Stomach (tissue), 8 donors: ENCODE measurements at regions not wholly inside any gene's neighbourhood (a gene's known extent, or its start where the extent isn't known, plus 50 kb on each side); places are given as distances from the start of the nearest gene placed in this dataset.

Experiments used
- DNase-seq, 2 donors: peaks; one replicate each; pipeline versions ENCODE4 v3.0.0 to v3.0.0-alpha.2; 2013 to 2019
- H3K27ac ChIP-seq, 5 donors: fragments of 200-600 bp in 4 of 5; sonication (generic) in 4 of 5; one replicate each; pipeline ENCODE4 v1.5.1; 2013 to 2019; ENCODE audit warnings: mild to moderate bottlenecking in 1 of 5, moderate library complexity in 1 of 5
- H3K27me3 ChIP-seq, 3 donors: fragments of 200-600 bp; sonication (generic); one replicate each; pipeline ENCODE4 v1.5.1; 2017 to 2019; ENCODE audit warnings: mixed run types in 1 of 3
- H3K36me3 ChIP-seq, 4 donors: fragments of 200-600 bp; sonication (generic); 1 replicate in 3 of 4; 2 replicates in 1 of 4; pipeline ENCODE4 v1.5.1; 2016 to 2019
- H3K4me1 ChIP-seq, 4 donors: fragments of 200-600 bp; sonication (generic); one replicate each; pipeline ENCODE4 v1.5.1; 2016 to 2019
- H3K4me3 ChIP-seq, 4 donors: fragments of 200-600 bp; sonication (generic) in 3 of 4; one replicate each; pipeline ENCODE4 v1.5.1; 2016 to 2019; ENCODE audit warnings: mild to moderate bottlenecking in 1 of 4
- H3K9me3 ChIP-seq, 4 donors: fragments of 200-600 bp; sonication (generic); one replicate each; pipeline ENCODE4 v1.5.1; 2016 to 2019
- EP300 ChIP-seq: sonication (generic); formaldehyde crosslinking; IDR thresholded peaks from one replicate; pipeline ENCODE4 v1.6.1; 2017; ENCODE audit warnings: antibody characterized with exemption
- POLR2A ChIP-seq, 4 donors: fragments of 450-650 bp; IDR thresholded peaks; one replicate each; pipeline ENCODE4 v1.6.1; 2016; ENCODE audit warnings: antibody characterized with exemption in 4 of 4, control low read depth in 2 of 4, mild to moderate bottlenecking in 1 of 4, moderate library complexity in 1 of 4
- POLR2AphosphoS5 ChIP-seq, 3 donors: sonication (generic); formaldehyde crosslinking; IDR thresholded peaks; one replicate each; pipeline ENCODE4 v1.6.1; 2016; ENCODE audit warnings: antibody characterized with exemption in 3 of 3
- WGBS, 5 donors: extraction: QIAGEN DNeasy Blood & Tissue Kit in 3 of 5; methylation state at CpG; one replicate each; pipeline versions ENCODE4 v1.1.5 to v1.1.7; 2013 to 2018; 5-methylcytosine and 5-hydroxymethylcytosine counted together
- intact Hi-C: fragments of 100-400 bp; cut with DNase I; formaldehyde crosslinking; loops from one replicate; pipeline ENCODE4 v1.15.1; 2023; ENCODE audit warnings: low total_unique reads
- TF ChIP-seq, protein P1 (sequence below), 7 experiments: fragments of 450-650 bp in 4 of 7; fragments of 200-600 bp in 3 of 7; sonication (generic) in 3 of 7; IDR thresholded peaks; one replicate each; pipeline ENCODE4 v1.5.1; 2016 to 2019; ENCODE audit warnings: antibody characterized with exemption in 7 of 7, control low read depth in 2 of 7, mild to moderate bottlenecking in 1 of 7
- donor health status: healthy with polysubstance abuse.
- donor health status: Bipolar disorder and iron deficiency.
- donor health status: healthy.

- Histone ChIP-seq H3K9me3 (peaks cover 0 to 4% (median 0%) of the 10 kb centered on the region in 4 donors), H3K4me3 (no peak overlapping the region), H3K4me1 (no peaks in the 10 kb centered on the region), H3K36me3 (no peaks in the 10 kb centered on the region), H3K27ac (no peak overlapping the region), H3K27me3 (no peaks in the 10 kb centered on the region)
- DNase-seq: no peak
- 79 to 93% (median 88%) methylated on average over 2 of the region's 2 CpGs for WGBS, 5 donors
- intact Hi-C loops: no loop called here
- TF ChIP-seq POLR2AphosphoS5 (IDR thresholded peaks at IDR 0.05): no peak
- no peak for TF ChIP-seq POLR2A (IDR thresholded peaks at IDR 0.05)
- TF ChIP-seq EP300: no peak
- TF ChIP-seq, protein P1, sequence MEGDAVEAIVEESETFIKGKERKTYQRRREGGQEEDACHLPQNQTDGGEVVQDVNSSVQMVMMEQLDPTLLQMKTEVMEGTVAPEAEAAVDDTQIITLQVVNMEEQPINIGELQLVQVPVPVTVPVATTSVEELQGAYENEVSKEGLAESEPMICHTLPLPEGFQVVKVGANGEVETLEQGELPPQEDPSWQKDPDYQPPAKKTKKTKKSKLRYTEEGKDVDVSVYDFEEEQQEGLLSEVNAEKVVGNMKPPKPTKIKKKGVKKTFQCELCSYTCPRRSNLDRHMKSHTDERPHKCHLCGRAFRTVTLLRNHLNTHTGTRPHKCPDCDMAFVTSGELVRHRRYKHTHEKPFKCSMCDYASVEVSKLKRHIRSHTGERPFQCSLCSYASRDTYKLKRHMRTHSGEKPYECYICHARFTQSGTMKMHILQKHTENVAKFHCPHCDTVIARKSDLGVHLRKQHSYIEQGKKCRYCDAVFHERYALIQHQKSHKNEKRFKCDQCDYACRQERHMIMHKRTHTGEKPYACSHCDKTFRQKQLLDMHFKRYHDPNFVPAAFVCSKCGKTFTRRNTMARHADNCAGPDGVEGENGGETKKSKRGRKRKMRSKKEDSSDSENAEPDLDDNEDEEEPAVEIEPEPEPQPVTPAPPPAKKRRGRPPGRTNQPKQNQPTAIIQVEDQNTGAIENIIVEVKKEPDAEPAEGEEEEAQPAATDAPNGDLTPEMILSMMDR (IDR thresholded peaks at IDR 0.05): no peak
Observed at GRCh38 chr18:70650878-70651277, 362.0 kb downstream of the SOCS6 start.

GRCh38 chr18:70649683-70650082, 360.8 kb downstream of the SOCS6 start:
- no peaks in the 10 kb centered on the region for H3K36me3 ChIP-seq
- H3K27me3 ChIP-seq: no peaks in the 10 kb centered on the region
- intact Hi-C loops: no loop called here
- no peaks in the 10 kb centered on the region for H3K4me1 ChIP-seq
- DNase-seq: no peak
- no peak overlapping the region for H3K27ac ChIP-seq
- WGBS, 5 donors: 87 to 94% (median 90%) methylated on average over 7 of the region's 7 CpGs
- H3K4me3 ChIP-seq: no peak overlapping the region
- peaks cover 0 to 4% (median 0%) of the 10 kb centered on the region in 4 donors for H3K9me3 ChIP-seq
- TF ChIP-seq EP300: no peak

DNA sequence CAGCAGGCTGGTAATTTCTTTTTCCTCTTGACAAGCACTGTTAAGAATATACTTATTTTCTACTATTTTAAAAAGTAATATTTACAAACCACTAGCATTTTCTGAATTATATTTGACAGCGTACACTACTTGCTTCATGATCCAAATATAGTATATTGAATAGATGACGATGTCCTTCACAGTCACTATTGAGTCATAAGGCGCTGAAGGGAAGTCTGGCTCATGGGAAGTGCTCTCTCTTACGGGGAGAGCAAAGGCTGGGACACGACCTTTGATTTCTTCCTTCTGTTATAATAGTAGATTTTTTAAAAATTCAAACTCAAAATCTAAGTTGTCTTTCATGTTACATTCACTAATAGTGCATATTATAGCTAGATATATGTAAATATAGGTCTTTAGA, 357.1 kb downstream of the SOCS6 start:
- 68 to 78% (median 72%) methylated on average over 5 of the region's 5 CpGs for WGBS, 5 donors
- Histone ChIP-seq H3K4me3 (no peak overlapping the region), H3K4me1 (no peaks in the 10 kb centered on the region), H3K9me3 (peaks cover 0 to 4% (median 0%) of the 10 kb centered on the region in 4 donors), H3K36me3 (no peaks in the 10 kb centered on the region), H3K27me3 (no peaks in the 10 kb centered on the region), H3K27ac (no peak overlapping the region)
- no peak for DNase-seq
- TF ChIP-seq, protein P1 (IDR thresholded peaks at IDR 0.05): no peak
- TF ChIP-seq POLR2A (IDR thresholded peaks at IDR 0.05): no peak
- no peak for TF ChIP-seq POLR2AphosphoS5 (IDR thresholded peaks at IDR 0.05)
- TF ChIP-seq EP300: no peak
- intact Hi-C loops: no loop called here

DNA sequence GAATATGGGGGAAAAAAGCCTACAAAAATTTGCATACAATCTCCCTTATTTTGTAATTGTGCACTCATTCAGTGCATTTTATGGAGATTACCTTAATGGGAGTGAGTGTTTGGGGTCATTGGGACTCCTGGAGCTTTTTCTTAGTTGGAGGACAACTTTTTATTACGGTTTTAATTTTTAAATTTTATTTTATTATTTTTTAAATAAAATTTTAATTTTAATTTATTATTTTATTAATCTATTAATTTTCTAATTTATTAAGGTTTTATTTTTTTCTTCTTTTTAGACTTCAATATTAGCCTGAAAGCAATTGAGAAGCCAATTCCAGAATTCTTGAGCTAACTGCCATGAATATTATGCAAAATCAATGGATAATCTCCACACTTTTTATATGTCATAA, 355.0 kb downstream of the SOCS6 start:
- H3K9me3 ChIP-seq: no peaks in the 10 kb centered on the region
- no peak overlapping the region for H3K4me3 ChIP-seq
- intact Hi-C loops: no loop called here
- H3K36me3 ChIP-seq: no peaks in the 10 kb centered on the region
- no peaks in the 10 kb centered on the region for H3K27me3 ChIP-seq
- no peak for DNase-seq
- H3K27ac ChIP-seq: no peak overlapping the region
- no peaks in the 10 kb centered on the region for H3K4me1 ChIP-seq
- 36 to 87% (median 75%) methylated on average over 1 of the region's 1 CpG for WGBS, 5 donors
- TF ChIP-seq POLR2A (IDR thresholded peaks at IDR 0.05) (no peak), EP300 (no peak), POLR2AphosphoS5 (IDR thresholded peaks at IDR 0.05) (no peak)
- TF ChIP-seq, protein P1 (IDR thresholded peaks at IDR 0.05): no peak

GRCh38 chr18:70641156-70641775, 352.4 kb downstream of the SOCS6 start:
- no peaks in the 10 kb centered on the region for H3K4me1 ChIP-seq
- no peak overlapping the region for H3K27ac ChIP-seq
- H3K4me3 ChIP-seq: no peak overlapping the region
- no peaks in the 10 kb centered on the region for H3K36me3 ChIP-seq
- H3K9me3 ChIP-seq: peaks cover 0 to 6% (median 0%) of the 10 kb centered on the region in 4 donors
- no peak for DNase-seq
- H3K27me3 ChIP-seq: no peaks in the 10 kb centered on the region
- WGBS, 5 donors: 42 to 53% (median 46%) methylated on average over 6 of the region's 6 CpGs
- no peak for TF ChIP-seq POLR2A (IDR thresholded peaks at IDR 0.05)
- TF ChIP-seq EP300: no peak
- TF ChIP-seq, protein P1 (IDR thresholded peaks at IDR 0.05): no peak
- TF ChIP-seq POLR2AphosphoS5 (IDR thresholded peaks at IDR 0.05): no peak
- intact Hi-C loops: no loop called here
